HCT116 (cell line): ENCODE measurements at regions not wholly inside any gene's neighbourhood (a gene's known extent, or its start where the extent isn't known, plus 50 kb on each side); places are given as distances from the start of the nearest gene placed in this dataset.

Source experiments
- ATAC-seq: fragments of 200-7000 bp; cut with Tn5 transposase; 2 replicates; pipeline ENCODE4 v1.9.1; 2020; ENCODE audit warnings: mild to moderate bottlenecking, moderate library complexity
- BruUV-seq: library from RNA; stranded (reverse); fragments of 400-500 nt; replicated peaks from 2 replicates; lab custom pipeline; 2021; lab: Mats Ljungman, UMichigan
- CTCF ChIA-PET: fragments of 300-600 bp; sonication (Branson Sonifier 250); formaldehyde crosslinking; loops from one replicate; lab custom pipeline; 2021; ENCODE audit warnings: antibody characterized with exemption; lab: Charles Lee
- POLR2A ChIA-PET: fragments of 300-600, 350-600 bp; sonication (Branson Sonifier 250); formaldehyde crosslinking; loops from one replicate; lab custom pipeline; 2021; ENCODE audit warnings: antibody characterized with exemption; lab: Charles Lee
- RAD21 ChIA-PET, 2 experiments: fragments of 300-600 bp; sonication (Branson Sonifier 250); formaldehyde crosslinking; loops; one replicate each; lab custom pipeline; 2023; ENCODE audit warnings: low total read pairs in 2 of 2; ENCODE audit not compliant: uncharacterized antibody in 2 of 2, unreplicated experiment in 2 of 2, low non-redundant PET in 1 of 2; lab: Charles Lee
- DNase-seq: peaks from one replicate; pipeline ENCODE4 v3.0.0-alpha.2; 2010; ENCODE audit warnings: low read depth, low spot score
- H2AFZ ChIP-seq: fragments of 200-600 bp; shearing (Covaris generic), sonication (generic); 2 replicates; pipeline ENCODE4 v1.6.1; 2017; ENCODE audit warnings: low read depth, mixed run types, mixed read lengths, antibody characterized with exemption, low read length; ENCODE audit not compliant: poor library complexity, severe bottlenecking
- H3K27ac ChIP-seq: 2 replicates; pipeline ENCODE4 v1.5.1; 2012; ENCODE audit warnings: low read depth, low read length
- H3K27me3 ChIP-seq: fragments of 200-600 bp; sonication (generic); 2 replicates; pipeline ENCODE4 v1.6.1; 2016; ENCODE audit warnings: mixed run types, low read length, mixed read lengths; ENCODE audit not compliant: insufficient read depth
- H3K36me3 ChIP-seq, 2 experiments: fragments of 200-500 bp in 1 of 2; fragments of 200-600 bp in 1 of 2; sonication (Bioruptor generic) in 1 of 2; sonication (generic) in 1 of 2; 2 replicates each; pipeline versions ENCODE4 v1.5.1 to v1.6.1; 2014 to 2016; ENCODE audit warnings: low read length in 2 of 2, inconsistent platforms in 1 of 2, mixed read lengths in 1 of 2, mixed run types in 1 of 2; ENCODE audit not compliant: insufficient read depth in 2 of 2, control insufficient read depth in 1 of 2
- H3K4me1 ChIP-seq, 2 experiments: fragments of 200-600 bp in 1 of 2; sonication (generic) in 1 of 2; 2 replicates each; pipeline versions ENCODE4 v1.5.1 to v1.6.1; 2012 to 2017; ENCODE audit warnings: low read length in 2 of 2, inconsistent platforms in 1 of 2, mild to moderate bottlenecking in 1 of 2, mixed read lengths in 1 of 2, mixed run types in 1 of 2, moderate library complexity in 1 of 2; ENCODE audit not compliant: insufficient read depth in 2 of 2, control insufficient read depth in 1 of 2
- H3K4me2 ChIP-seq: fragments of 200-600 bp; sonication (generic); 2 replicates; pipeline ENCODE4 v1.6.1; 2017; ENCODE audit warnings: mixed run types, low read length, mixed read lengths
- H3K4me3 ChIP-seq, 2 experiments: fragments of 200-600 bp in 1 of 2; sonication (generic) in 1 of 2; replicated peaks in 1 of 2; 2 replicates each; pipeline ENCODE4 v1.5.1; 2011 to 2016; ENCODE audit warnings: low read length in 2 of 2, control low read depth in 1 of 2, low read depth in 1 of 2, mild to moderate bottlenecking in 1 of 2, mixed read lengths in 1 of 2, mixed run types in 1 of 2
- H3K79me2 ChIP-seq: fragments of 200-600 bp; sonication (generic); 2 replicates; pipeline ENCODE4 v1.6.1; 2017; ENCODE audit warnings: mild to moderate bottlenecking, mixed run types, low read length, moderate library complexity, mixed read lengths; ENCODE audit not compliant: insufficient read depth
- H3K9ac ChIP-seq: fragments of 200-600 bp; sonication (generic); 2 replicates; pipeline ENCODE4 v1.6.1; 2016; ENCODE audit warnings: low read length, mixed read lengths
- H3K9me2 ChIP-seq: fragments of 200-600 bp; sonication (generic), shearing (Covaris generic); 2 replicates; pipeline ENCODE4 v1.6.1; 2017; ENCODE audit warnings: mixed run types, mild to moderate bottlenecking, moderate library complexity; ENCODE audit not compliant: insufficient read depth
- H3K9me3 ChIP-seq, 2 experiments: fragments of 200-500 bp in 1 of 2; fragments of 200-600 bp in 1 of 2; sonication (Bioruptor generic) in 1 of 2; sonication (generic) in 1 of 2; 2 replicates each; pipeline ENCODE4 v1.6.1; 2014 to 2017; ENCODE audit warnings: low read length in 2 of 2, mixed read lengths in 2 of 2, inconsistent platforms in 1 of 2, low read depth in 1 of 2, mild to moderate bottlenecking in 1 of 2, mixed run types in 1 of 2, moderate library complexity in 1 of 2; ENCODE audit not compliant: control insufficient read depth in 1 of 2, insufficient read depth in 1 of 2
- H4K20me1 ChIP-seq: fragments of 200-600 bp; sonication (generic), shearing (Covaris generic); 2 replicates; pipeline ENCODE4 v1.6.1; 2017; ENCODE audit warnings: mixed run types, mild to moderate bottlenecking, moderate library complexity; ENCODE audit not compliant: insufficient read depth
- ATF3 ChIP-seq: IDR thresholded peaks from 2 replicates; pipeline ENCODE4 v1.6.1; 2012
- CTCF ChIP-seq, 3 experiments: fragments of 200-600 bp in 1 of 3; sonication (generic) in 1 of 3; IDR thresholded peaks in 2 of 3; conservative IDR thresholded peaks in 1 of 3; 2 replicates each; pipeline ENCODE4 v1.5.1; 2012 to 2017; ENCODE audit warnings: low read depth in 2 of 3, low read length in 2 of 3, antibody characterized with exemption in 1 of 3, borderline replicate concordance in 1 of 3, control low read depth in 1 of 3, mild to moderate bottlenecking in 1 of 3, mixed read lengths in 1 of 3, mixed run types in 1 of 3, moderate library complexity in 1 of 3; ENCODE audit not compliant: insufficient read depth in 1 of 3
- FOSL1 ChIP-seq: IDR thresholded peaks from 2 replicates; pipeline ENCODE4 v1.6.1; 2012; ENCODE audit warnings: low read depth
- JUND ChIP-seq: IDR thresholded peaks from 2 replicates; pipeline ENCODE4 v1.6.1; 2012
- POLR2AphosphoS5 ChIP-seq: IDR thresholded peaks from 2 replicates; pipeline ENCODE4 v1.6.1; 2011; ENCODE audit warnings: mild to moderate bottlenecking, low read depth, low read length, moderate library complexity
- RAD21 ChIP-seq: IDR thresholded peaks from 2 replicates; pipeline ENCODE4 v1.6.1; 2012; ENCODE audit warnings: low read depth, mild to moderate bottlenecking
- SP1 ChIP-seq: IDR thresholded peaks from 2 replicates; pipeline ENCODE4 v1.6.1; 2012; ENCODE audit warnings: low read depth
- TCF7L2 ChIP-seq: IDR thresholded peaks from 2 replicates; pipeline ENCODE4 v1.7.0; 2011; ENCODE audit warnings: borderline replicate concordance, inconsistent platforms; ENCODE audit not compliant: insufficient read depth, insufficient read length; ENCODE audit errors: extremely low read depth
- YY1 ChIP-seq: IDR thresholded peaks from 2 replicates; pipeline ENCODE4 v1.6.1; 2011; ENCODE audit warnings: low read length, low read depth, moderate library complexity, mild to moderate bottlenecking; ENCODE audit not compliant: insufficient replicate concordance; ENCODE audit errors: extremely low read depth
- intact Hi-C: fragments of 100-400 bp; cut with micrococcal nuclease; formaldehyde crosslinking; loops from 2 replicates; pipeline ENCODE4 v1.10.0; 2022

- RAD21 ChIA-PET: no interaction called here
- Histone ChIP-seq H3K79me2 (no peaks in the 10 kb centered on the region), H3K9ac (no peak overlapping the region), H3K9me3 (peaks cover 10 to 11% of the 10 kb centered on the region in 2 experiments; a peak in 2 of 4 replicates), H3K36me3 (no peaks in the 10 kb centered on the region), H2AFZ (no peak overlapping the region), H3K4me2 (no peak overlapping the region), H4K20me1 (no peaks in the 10 kb centered on the region), H3K4me3 (no peak overlapping the region), H3K27ac (no peak overlapping the region), H3K4me1 (no peaks in the 10 kb centered on the region), H3K9me2 (no peaks in the 10 kb centered on the region), H3K27me3 (no peaks in the 10 kb centered on the region)
- POLR2A ChIA-PET: no interaction called here
- intact Hi-C loops: no loop called here
- CTCF ChIA-PET: no interaction called here
- ATAC-seq: no peak
- no TSS peak for BruUV-seq
- TF ChIP-seq TCF7L2 (no peak), FOSL1 (no peak), POLR2AphosphoS5 (no peak), JUND (no peak), CTCF (IDR thresholded peaks at IDR 0.05 in 2 of 3, conservative IDR thresholded peaks at IDR 0.05 in 1 of 3; ENCODE audit: borderline replicate concordance in 1 of 3, insufficient read depth in 1 of 3, low read depth in 2 of 3, low read length in 2 of 3) (no peak), RAD21 (no peak), SP1 (no peak), ATF3 (no peak), YY1 (no peak)
- DNase-seq: no peak
Measured at GRCh38 chr21:25175938-25176337, 431.3 kb downstream of the MRPL39 start.
